GM10266 (cell line): ENCODE measurements at regions not wholly inside any gene's neighbourhood (a gene's known extent, or its start where the extent isn't known, plus 50 kb on each side); places are given as distances from the start of the nearest gene placed in this dataset.

ENCODE experiments used
- DNase-seq: peaks from one replicate; pipeline ENCODE4 v3.0.0; 2012; ENCODE audit errors: extremely low spot score
- TF ChIP-seq, protein P1 (sequence below): IDR thresholded peaks from 2 replicates; pipeline ENCODE4 v1.5.1; 2012; ENCODE audit warnings: mild to moderate bottlenecking, low read depth; ENCODE audit not compliant: control insufficient read depth, insufficient read depth; ENCODE audit errors: missing control alignments

- DNase-seq: no peak
- TF ChIP-seq, protein P1, sequence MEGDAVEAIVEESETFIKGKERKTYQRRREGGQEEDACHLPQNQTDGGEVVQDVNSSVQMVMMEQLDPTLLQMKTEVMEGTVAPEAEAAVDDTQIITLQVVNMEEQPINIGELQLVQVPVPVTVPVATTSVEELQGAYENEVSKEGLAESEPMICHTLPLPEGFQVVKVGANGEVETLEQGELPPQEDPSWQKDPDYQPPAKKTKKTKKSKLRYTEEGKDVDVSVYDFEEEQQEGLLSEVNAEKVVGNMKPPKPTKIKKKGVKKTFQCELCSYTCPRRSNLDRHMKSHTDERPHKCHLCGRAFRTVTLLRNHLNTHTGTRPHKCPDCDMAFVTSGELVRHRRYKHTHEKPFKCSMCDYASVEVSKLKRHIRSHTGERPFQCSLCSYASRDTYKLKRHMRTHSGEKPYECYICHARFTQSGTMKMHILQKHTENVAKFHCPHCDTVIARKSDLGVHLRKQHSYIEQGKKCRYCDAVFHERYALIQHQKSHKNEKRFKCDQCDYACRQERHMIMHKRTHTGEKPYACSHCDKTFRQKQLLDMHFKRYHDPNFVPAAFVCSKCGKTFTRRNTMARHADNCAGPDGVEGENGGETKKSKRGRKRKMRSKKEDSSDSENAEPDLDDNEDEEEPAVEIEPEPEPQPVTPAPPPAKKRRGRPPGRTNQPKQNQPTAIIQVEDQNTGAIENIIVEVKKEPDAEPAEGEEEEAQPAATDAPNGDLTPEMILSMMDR: no peak
These were observed 147.9 kb downstream of the IMPG2 start for GRCh38 chr3:101172516-101172915.

- no peak for DNase-seq
- TF ChIP-seq, protein P1: no peak
These were observed 148.6 kb downstream of the IMPG2 start for GRCh38 chr3:101171681-101172191.

- TF ChIP-seq, protein P1: no peak
- no peak for DNase-seq
These were observed 149.4 kb downstream of the IMPG2 start for GRCh38 chr3:101170806-101171558.

GRCh38 chr3:101170062-101170771 lies 150.2 kb downstream of the IMPG2 start:
- no peak for DNase-seq

GRCh38 chr3:101169516-101169915 lies 150.9 kb downstream of the IMPG2 start:
- TF ChIP-seq, protein P1: no peak
- DNase-seq: no peak

More at GRCh38 chr3:101170062-101170771, 150.2 kb downstream of the IMPG2 start:
- TF ChIP-seq, protein P1: no peak

DNA sequence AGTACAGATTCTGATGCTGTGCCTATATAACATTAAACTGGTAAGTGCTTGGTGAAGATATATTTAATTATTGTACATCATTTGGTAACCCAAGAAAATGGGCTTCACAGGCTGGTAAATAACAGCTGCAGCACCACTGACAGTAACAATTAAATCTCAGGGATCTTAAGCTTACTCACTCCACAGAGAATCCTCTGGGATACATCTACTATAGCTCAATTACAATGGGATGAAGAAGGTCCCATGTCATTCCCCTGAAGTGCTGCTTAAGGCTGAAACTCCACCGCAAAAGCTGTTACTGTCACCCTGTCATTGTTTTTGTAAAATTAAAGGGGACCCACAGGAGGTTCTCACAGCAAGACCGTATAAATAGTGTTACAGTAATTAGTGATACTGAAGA lies 153.0 kb downstream of the IMPG2 start:
- TF ChIP-seq, protein P1: no peak
- DNase-seq: no peak

GRCh38 chr3:101166150-101166549 lies 154.2 kb downstream of the IMPG2 start:
- no peak for DNase-seq

More at GRCh38 chr3:101166150-101166549, 154.2 kb downstream of the IMPG2 start:
- TF ChIP-seq, protein P1: no peak
